ENCODE measurements at regions not wholly inside any gene's neighbourhood (a gene's known extent, or its start where the extent isn't known, plus 50 kb on each side); places are given as distances from the start of the nearest gene placed in this dataset.

DNA sequence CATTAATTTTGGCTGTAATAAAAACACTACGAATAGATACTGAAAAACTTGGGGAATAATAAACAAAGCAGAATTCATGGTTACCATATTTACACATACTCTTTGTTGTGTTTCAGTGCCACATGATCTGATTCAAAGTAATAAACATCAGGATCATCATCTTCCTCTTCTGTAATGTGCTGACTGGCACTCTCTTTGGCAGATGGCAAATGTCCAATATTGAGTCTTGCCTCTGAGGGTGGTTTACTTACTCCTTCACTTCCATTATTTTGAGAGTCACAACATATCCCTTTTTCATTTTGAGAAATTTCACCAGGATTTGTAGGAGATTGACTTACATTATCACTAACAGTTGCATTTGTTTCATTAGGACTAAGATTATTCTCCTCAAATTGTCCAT is 50.7 kb downstream of the ZZZ3 start:
- Histone ChIP-seq H3K9me2 (ENCODE audit: insufficient read depth) (no peaks in the 10 kb centered on the region), H2AFZ (ENCODE audit: low read depth, low read length, poor library complexity, severe bottlenecking) (no peak overlapping the region), H3K27ac (ENCODE audit: low read depth, low read length) (no peak overlapping the region), H3K4me3 (replicated peaks in 1 of 2; ENCODE audit: low read depth in 1 of 2, low read length in 2 of 2) (no peak overlapping the region), H3K79me2 (ENCODE audit: insufficient read depth, low read length) (peaks cover 11% of the 10 kb centered on the region; the same call in 1 of the 2 replicates), H3K9ac (ENCODE audit: low read length) (no peak overlapping the region), H3K36me3 (ENCODE audit: control insufficient read depth in 1 of 2, insufficient read depth in 2 of 2, low read length in 2 of 2) (peaks cover 15 to 28% of the 10 kb centered on the region in 2 experiments; a peak in 3 of 4 replicates), H3K9me3 (ENCODE audit: control insufficient read depth in 1 of 2, insufficient read depth in 1 of 2, low read depth in 1 of 2, low read length in 2 of 2) (no peaks in the 10 kb centered on the region), H3K4me2 (ENCODE audit: low read length) (no peak overlapping the region), H3K27me3 (ENCODE audit: insufficient read depth, low read length) (no peaks in the 10 kb centered on the region), H4K20me1 (ENCODE audit: insufficient read depth) (no peaks in the 10 kb centered on the region; the same call in 1 of the 2 replicates), H3K4me1 (ENCODE audit: control insufficient read depth in 1 of 2, insufficient read depth in 2 of 2, low read length in 2 of 2) (no peaks in the 10 kb centered on the region)
- intact Hi-C loops (cut with micrococcal nuclease) = no loop called here
- DNase-seq (ENCODE audit: low read depth, low spot score) (no peak), ATAC-seq (no peak)
- TF ChIP-seq, protein P1, sequence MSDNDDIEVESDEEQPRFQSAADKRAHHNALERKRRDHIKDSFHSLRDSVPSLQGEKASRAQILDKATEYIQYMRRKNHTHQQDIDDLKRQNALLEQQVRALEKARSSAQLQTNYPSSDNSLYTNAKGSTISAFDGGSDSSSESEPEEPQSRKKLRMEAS (IDR thresholded peaks at IDR 0.05) = no peak
- TF ChIP-seq ZFX (IDR thresholded peaks at IDR 0.05) (no peak), POLR2A (IDR thresholded peaks at IDR 0.05; ENCODE audit: borderline replicate concordance, extremely low read depth, insufficient read depth, insufficient read length) (no peak), YY1 (IDR thresholded peaks at IDR 0.05; ENCODE audit: extremely low read depth, insufficient replicate concordance, low read depth, low read length) (no peak), JUND (IDR thresholded peaks at IDR 0.05) (no peak), FOSL1 (IDR thresholded peaks at IDR 0.05; ENCODE audit: low read depth) (no peak), POLR2AphosphoS5 (IDR thresholded peaks at IDR 0.05; ENCODE audit: low read depth, low read length) (no peak), TCF7L2 (IDR thresholded peaks at IDR 0.05; ENCODE audit: borderline replicate concordance, extremely low read depth, insufficient read depth, insufficient read length) (no peak), RAD21 (IDR thresholded peaks at IDR 0.05; ENCODE audit: low read depth) (no peak), SP1 (IDR thresholded peaks at IDR 0.05; ENCODE audit: low read depth) (no peak)
- TF ChIP-seq, protein P2, sequence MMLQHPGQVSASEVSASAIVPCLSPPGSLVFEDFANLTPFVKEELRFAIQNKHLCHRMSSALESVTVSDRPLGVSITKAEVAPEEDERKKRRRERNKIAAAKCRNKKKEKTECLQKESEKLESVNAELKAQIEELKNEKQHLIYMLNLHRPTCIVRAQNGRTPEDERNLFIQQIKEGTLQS (IDR thresholded peaks at IDR 0.05) = no peak
- TF ChIP-seq, protein P3, sequence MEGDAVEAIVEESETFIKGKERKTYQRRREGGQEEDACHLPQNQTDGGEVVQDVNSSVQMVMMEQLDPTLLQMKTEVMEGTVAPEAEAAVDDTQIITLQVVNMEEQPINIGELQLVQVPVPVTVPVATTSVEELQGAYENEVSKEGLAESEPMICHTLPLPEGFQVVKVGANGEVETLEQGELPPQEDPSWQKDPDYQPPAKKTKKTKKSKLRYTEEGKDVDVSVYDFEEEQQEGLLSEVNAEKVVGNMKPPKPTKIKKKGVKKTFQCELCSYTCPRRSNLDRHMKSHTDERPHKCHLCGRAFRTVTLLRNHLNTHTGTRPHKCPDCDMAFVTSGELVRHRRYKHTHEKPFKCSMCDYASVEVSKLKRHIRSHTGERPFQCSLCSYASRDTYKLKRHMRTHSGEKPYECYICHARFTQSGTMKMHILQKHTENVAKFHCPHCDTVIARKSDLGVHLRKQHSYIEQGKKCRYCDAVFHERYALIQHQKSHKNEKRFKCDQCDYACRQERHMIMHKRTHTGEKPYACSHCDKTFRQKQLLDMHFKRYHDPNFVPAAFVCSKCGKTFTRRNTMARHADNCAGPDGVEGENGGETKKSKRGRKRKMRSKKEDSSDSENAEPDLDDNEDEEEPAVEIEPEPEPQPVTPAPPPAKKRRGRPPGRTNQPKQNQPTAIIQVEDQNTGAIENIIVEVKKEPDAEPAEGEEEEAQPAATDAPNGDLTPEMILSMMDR (IDR thresholded peaks at IDR 0.05 in 2 of 3, conservative IDR thresholded peaks at IDR 0.05 in 1 of 3; ENCODE audit: borderline replicate concordance in 1 of 3, insufficient read depth in 1 of 3, low read depth in 2 of 3, low read length in 2 of 3) = no peak
- ChIA-PET CTCF (no interaction called here), POLR2A (no interaction called here), RAD21 (ENCODE audit: low non-redundant PET in 1 of 2, low total read pairs in 2 of 2, uncharacterized antibody in 2 of 2, unreplicated experiment in 2 of 2) (no interaction called here)
- no TSS peak for BruUV-seq (replicated peaks)

All from HCT116 (cell line).